A549 (cell line): ENCODE measurements at regions not wholly inside any gene's neighbourhood (a gene's known extent, or its start where the extent isn't known, plus 50 kb on each side); places are given as distances from the start of the nearest gene placed in this dataset.
"Not testable (repeated sequence)": the region's sequence is repeated elsewhere in the genome, so short reads cannot be mapped to it uniquely, and the experiment has no call there.

Experiments used
- BCL3 ChIP-seq: fragments of >200 bp; sonication (Bioruptor Twin); formaldehyde crosslinking; IDR thresholded peaks from 3 replicates; pipeline ENCODE4 v1.6.1; 2016
- BHLHE40 ChIP-seq: IDR thresholded peaks from 2 replicates; pipeline ENCODE4 v1.6.1; 2012; ENCODE audit warnings: low read depth, low read length, inconsistent platforms
- CTCF ChIP-seq: fragments of >200 bp; sonication (Bioruptor Twin); formaldehyde crosslinking; IDR thresholded peaks from 3 replicates; pipeline ENCODE4 v1.5.1; 2016
- EHMT2 ChIP-seq: fragments of 200-600 bp; sonication (generic); IDR thresholded peaks from 2 replicates; pipeline ENCODE4 v1.6.1; 2016; ENCODE audit warnings: antibody characterized with exemption, low read depth, mild to moderate bottlenecking, moderate library complexity
- FOSL2 ChIP-seq, 2 experiments: fragments of 450-650 bp in 1 of 2; fragments of >200 bp in 1 of 2; sonication (Bioruptor Twin) in 1 of 2; formaldehyde crosslinking; IDR thresholded peaks; 2 replicates each; pipeline versions ENCODE4 v1.5.0 to v1.6.1; 2016 to 2020; ENCODE audit warnings: mild to moderate bottlenecking in 1 of 2, moderate library complexity in 1 of 2
- HOXA7 ChIP-seq: fragments of 250-450 bp; sonication (Bioruptor Pico); IDR thresholded peaks from 2 replicates; pipeline ENCODE4 v1.5.0; 2020; ENCODE audit warnings: mild to moderate bottlenecking, moderate library complexity
- MYC ChIP-seq: IDR thresholded peaks from 2 replicates; pipeline ENCODE4 v1.6.1; 2012; ENCODE audit warnings: mild to moderate bottlenecking, inconsistent platforms, low read length, improper control_type of control experiment, borderline replicate concordance
- NPAS2 ChIP-seq: fragments of 250-450 bp; sonication (Bioruptor Pico); IDR thresholded peaks from 2 replicates; pipeline ENCODE4 v1.8.0; 2022; ENCODE audit warnings: mild to moderate bottlenecking, moderate library complexity, borderline replicate concordance
- USF2 ChIP-seq: fragments of 450-650 bp; IDR thresholded peaks from 2 replicates; pipeline ENCODE4 v1.6.1; 2014; ENCODE audit warnings: antibody characterized with exemption
- ZNF302 ChIP-seq: fragments of 250-450 bp; sonication (Bioruptor Pico); IDR thresholded peaks from 2 replicates; pipeline ENCODE4 v1.9.0; 2021; ENCODE audit warnings: inconsistent platforms, mild to moderate bottlenecking, moderate library complexity

- not testable (repeated sequence) for TF ChIP-seq NPAS2 (CRISPR knock-in tag); CTCF; EHMT2; MYC; BCL3; BHLHE40; HOXA7 (CRISPR knock-in tag); USF2; FOSL2 (IDR thresholded peaks at IDR 0.05); FOSL2 (CRISPR knock-in tag; IDR thresholded peaks at IDR 0.05); ZNF302 (CRISPR knock-in tag)
Measured at GRCh38 chr22:10748751-10749150, 4779.2 kb upstream of the OR11H1 start.
